H9 (cell line): ENCODE measurements at regions not wholly inside any gene's neighbourhood (a gene's known extent, or its start where the extent isn't known, plus 50 kb on each side); places are given as distances from the start of the nearest gene placed in this dataset.
A peak's percentile ranks its signal among the peaks of the same experiment; 100 is the strongest.

Experiments used
- DNase-seq: peaks from one replicate; pipeline ENCODE4 v3.0.0-alpha.2; 2017
- H2AFZ ChIP-seq: one replicate; pipeline ENCODE4 v1.6.1; 2013; ENCODE audit warnings: mild to moderate bottlenecking, low read length, control low read depth, moderate library complexity
- H2AK5ac ChIP-seq: 2 replicates; pipeline ENCODE4 v1.6.1; 2013; ENCODE audit warnings: low read length, control low read depth, mixed read lengths; ENCODE audit not compliant: insufficient read length
- H2BK120ac ChIP-seq: one replicate; pipeline ENCODE4 v1.6.1; 2013; ENCODE audit warnings: low read depth, mild to moderate bottlenecking, low read length, control low read depth, inconsistent platforms; ENCODE audit not compliant: poor library complexity, severe bottlenecking
- H2BK12ac ChIP-seq: 2 replicates; pipeline ENCODE4 v1.6.1; 2013; ENCODE audit warnings: low read length, control low read depth, mixed read lengths, low read depth; ENCODE audit not compliant: insufficient read length
- H2BK15ac ChIP-seq: 2 replicates; pipeline ENCODE4 v1.6.1; 2013; ENCODE audit warnings: low read depth, low read length, control low read depth
- H2BK20ac ChIP-seq: one replicate; pipeline ENCODE4 v1.6.1; 2013; ENCODE audit warnings: low read depth, mild to moderate bottlenecking, low read length, control low read depth, inconsistent platforms; ENCODE audit not compliant: poor library complexity, severe bottlenecking
- H2BK5ac ChIP-seq: 2 replicates; pipeline ENCODE4 v1.6.1; 2013; ENCODE audit warnings: low read length, control low read depth, mixed read lengths; ENCODE audit not compliant: insufficient read length
- H3K14ac ChIP-seq: 2 replicates; pipeline ENCODE4 v1.6.1; 2013; ENCODE audit warnings: low read length, control low read depth; ENCODE audit not compliant: insufficient read depth
- H3K18ac ChIP-seq: 2 replicates; pipeline ENCODE4 v1.6.1; 2013; ENCODE audit warnings: low read depth, mild to moderate bottlenecking, mixed read lengths, low read length, control low read depth; ENCODE audit not compliant: insufficient read length
- H3K23ac ChIP-seq: 2 replicates; pipeline ENCODE4 v1.6.1; 2013; ENCODE audit warnings: low read length, control low read depth, mixed read lengths, low read depth; ENCODE audit not compliant: insufficient read length
- H3K23me2 ChIP-seq: 2 replicates; pipeline ENCODE4 v1.6.1; 2013; ENCODE audit warnings: low read depth, mild to moderate bottlenecking, mixed read lengths, low read length, control low read depth; ENCODE audit not compliant: insufficient read length, poor library complexity, severe bottlenecking
- H3K27ac ChIP-seq: 2 replicates; pipeline ENCODE4 v1.5.1; 2013; ENCODE audit warnings: low read length, control low read depth, mixed read lengths, low read depth; ENCODE audit not compliant: insufficient read length
- H3K27me3 ChIP-seq: 2 replicates; pipeline ENCODE4 v1.6.1; 2013; ENCODE audit warnings: low read length, control low read depth, inconsistent platforms; ENCODE audit not compliant: insufficient read depth
- H3K4ac ChIP-seq: 2 replicates; pipeline ENCODE4 v1.6.1; 2013; ENCODE audit warnings: low read depth, mild to moderate bottlenecking, control low read depth, inconsistent platforms, low read length, moderate library complexity
- H3K4me1 ChIP-seq: 2 replicates; pipeline ENCODE4 v1.6.1; 2013; ENCODE audit warnings: low read length, control low read depth, inconsistent platforms; ENCODE audit not compliant: insufficient read depth
- H3K4me2 ChIP-seq: 2 replicates; pipeline ENCODE4 v1.6.1; 2013; ENCODE audit warnings: low read length, control low read depth, mixed read lengths; ENCODE audit not compliant: insufficient read length, insufficient read depth
- H3K56ac ChIP-seq: 2 replicates; pipeline ENCODE4 v1.6.1; 2013; ENCODE audit warnings: low read depth, mild to moderate bottlenecking, mixed read lengths, low read length, control low read depth; ENCODE audit not compliant: insufficient read length
- H3K79me1 ChIP-seq: 2 replicates; pipeline ENCODE4 v1.6.1; 2013; ENCODE audit warnings: low read depth, mild to moderate bottlenecking, moderate library complexity, low read length, control low read depth, inconsistent platforms; ENCODE audit not compliant: insufficient read depth, poor library complexity, severe bottlenecking
- H3K79me2 ChIP-seq: 2 replicates; pipeline ENCODE4 v1.6.1; 2013; ENCODE audit warnings: low read length, control low read depth, inconsistent platforms; ENCODE audit not compliant: insufficient read depth
- H3K9ac ChIP-seq: 2 replicates; pipeline ENCODE4 v1.6.1; 2013; ENCODE audit warnings: low read length, control low read depth, mixed read lengths; ENCODE audit not compliant: insufficient read length; ENCODE audit errors: extremely low read depth
- H3K9me3 ChIP-seq: one replicate; pipeline ENCODE4 v1.6.1; 2013; ENCODE audit warnings: low read depth, low read length, inconsistent platforms; ENCODE audit not compliant: control insufficient read depth
- H3T11ph ChIP-seq: one replicate; pipeline ENCODE4 v1.6.1; 2013; ENCODE audit warnings: mild to moderate bottlenecking, low read length, control low read depth, inconsistent platforms
- H4K20me1 ChIP-seq: one replicate; pipeline ENCODE4 v1.6.1; 2013; ENCODE audit not compliant: control insufficient read depth, insufficient read length, insufficient read depth
- H4K5ac ChIP-seq: 2 replicates; pipeline ENCODE4 v1.6.1; 2013; ENCODE audit warnings: low read depth, mild to moderate bottlenecking, mixed read lengths, low read length, control low read depth; ENCODE audit not compliant: insufficient read length
- H4K8ac ChIP-seq: replicated peaks from 2 replicates; pipeline ENCODE4 v1.6.1; 2013; ENCODE audit warnings: low read length, control low read depth, mixed read lengths, low read depth; ENCODE audit not compliant: insufficient read length
- H4K91ac ChIP-seq: 2 replicates; pipeline ENCODE4 v1.6.1; 2013; ENCODE audit warnings: low read depth, mild to moderate bottlenecking, moderate library complexity, mixed read lengths, low read length, control low read depth; ENCODE audit not compliant: insufficient read length
- H3K27ac Mint-ChIP-seq, 3 experiments: 2 replicates in 2 of 3; 3 replicates in 1 of 3; pipeline ENCODE4 v1.8.0; 2020 to 2021; ENCODE audit warnings: mixed read lengths in 3 of 3, mild to moderate bottlenecking in 1 of 3, moderate library complexity in 1 of 3
- H3K27me3 Mint-ChIP-seq: 2 replicates; pipeline ENCODE4 v1.8.0; 2021; ENCODE audit warnings: low read depth, mild to moderate bottlenecking, moderate library complexity, mixed read lengths
- H3K36me3 Mint-ChIP-seq, 3 experiments: 2 replicates in 2 of 3; 3 replicates in 1 of 3; pipeline ENCODE4 v1.8.0; 2020 to 2021; ENCODE audit warnings: low read depth in 3 of 3, mixed read lengths in 3 of 3; ENCODE audit not compliant: insufficient read depth in 1 of 3
- H3K4me1 Mint-ChIP-seq, 2 experiments: 2 replicates each; pipeline ENCODE4 v1.8.0; 2020; ENCODE audit warnings: mixed read lengths in 2 of 2
- H3K4me3 Mint-ChIP-seq, 2 experiments: 2 replicates in 1 of 2; 3 replicates in 1 of 2; pipeline ENCODE4 v1.8.0; 2020 to 2021; ENCODE audit warnings: mild to moderate bottlenecking in 2 of 2, mixed read lengths in 2 of 2, moderate library complexity in 1 of 2
- H3K9me3 Mint-ChIP-seq, 2 experiments: 2 replicates in 1 of 2; 3 replicates in 1 of 2; pipeline ENCODE4 v1.8.0; 2020; ENCODE audit warnings: mild to moderate bottlenecking in 2 of 2, mixed read lengths in 2 of 2, moderate library complexity in 1 of 2
- WGBS: extraction: QIAGEN DNeasy Blood & Tissue Kit; methylation state at CpG from one replicate; pipeline ENCODE4 v1.1.7; 2013; ENCODE audit warnings: missing lambda C conversion rate, low lambda C conversion rate, mixed read lengths; ENCODE audit not compliant: insufficient read length; ENCODE audit errors: extremely low coverage; 5-methylcytosine and 5-hydroxymethylcytosine counted together
- TF ChIP-seq, protein P1 (sequence below): fragments of 200-600 bp; sonication (generic); conservative IDR thresholded peaks from 3 replicates; pipeline ENCODE4 v1.8.0; 2021; ENCODE audit warnings: antibody characterized with exemption, mild to moderate bottlenecking

DNA sequence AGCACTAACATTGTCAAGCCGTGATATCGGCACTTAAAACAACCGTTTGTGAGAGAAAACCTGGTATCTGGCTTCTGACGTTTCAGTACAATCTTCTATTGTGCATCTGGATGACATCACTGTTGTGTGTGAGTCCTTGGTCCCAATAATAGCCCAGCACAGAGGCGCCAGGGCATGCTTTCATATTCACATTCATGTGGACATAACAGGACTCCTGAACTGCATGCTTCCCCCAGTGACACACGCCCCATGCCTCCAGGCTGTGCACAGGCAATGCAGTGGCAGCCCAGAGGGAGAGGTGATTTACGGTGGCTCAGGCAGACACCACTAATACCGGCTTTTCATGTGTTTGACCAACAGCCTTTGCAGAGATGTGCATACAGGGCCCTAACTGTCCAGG lies 58.1 kb downstream of the MRPL57 start:
- H3T11ph ChIP-seq: no peak overlapping the region
- H3K79me1 ChIP-seq: no peaks in the 10 kb centered on the region
- no peaks in the 10 kb centered on the region for H3K79me2 ChIP-seq
- no peak overlapping the region for H2BK20ac ChIP-seq
- H3K4ac ChIP-seq: no peak overlapping the region
- no peak for DNase-seq
- H3K23ac ChIP-seq: no peak overlapping the region
- H4K91ac ChIP-seq: no peak overlapping the region
- H2BK120ac ChIP-seq: no peak overlapping the region
- H2BK15ac ChIP-seq: no peak overlapping the region
- H3K23me2 ChIP-seq: no peaks in the 10 kb centered on the region
- Mint-ChIP-seq H3K27ac (peak overlapping the region in 1 of 3 experiments; percentile 52; a peak in 1 of 7 replicates), H3K27me3 (no peaks in the 10 kb centered on the region), H3K4me1 (peaks cover 4 to 13% of the 10 kb centered on the region in 2 experiments), H3K4me3 (no peak overlapping the region), H3K9me3 (peaks cover 0 to 6% of the 10 kb centered on the region in 2 experiments; a peak in 3 of 5 replicates), H3K36me3 (peaks cover 0 to 4% (median 0%) of the 10 kb centered on the region in 3 experiments; a peak in 2 of 7 replicates)
- no peak overlapping the region for H3K27ac ChIP-seq
- H3K18ac ChIP-seq: no peak overlapping the region
- no peak overlapping the region for H3K4me2 ChIP-seq
- no peak overlapping the region for H4K5ac ChIP-seq
- TF ChIP-seq, protein P1, sequence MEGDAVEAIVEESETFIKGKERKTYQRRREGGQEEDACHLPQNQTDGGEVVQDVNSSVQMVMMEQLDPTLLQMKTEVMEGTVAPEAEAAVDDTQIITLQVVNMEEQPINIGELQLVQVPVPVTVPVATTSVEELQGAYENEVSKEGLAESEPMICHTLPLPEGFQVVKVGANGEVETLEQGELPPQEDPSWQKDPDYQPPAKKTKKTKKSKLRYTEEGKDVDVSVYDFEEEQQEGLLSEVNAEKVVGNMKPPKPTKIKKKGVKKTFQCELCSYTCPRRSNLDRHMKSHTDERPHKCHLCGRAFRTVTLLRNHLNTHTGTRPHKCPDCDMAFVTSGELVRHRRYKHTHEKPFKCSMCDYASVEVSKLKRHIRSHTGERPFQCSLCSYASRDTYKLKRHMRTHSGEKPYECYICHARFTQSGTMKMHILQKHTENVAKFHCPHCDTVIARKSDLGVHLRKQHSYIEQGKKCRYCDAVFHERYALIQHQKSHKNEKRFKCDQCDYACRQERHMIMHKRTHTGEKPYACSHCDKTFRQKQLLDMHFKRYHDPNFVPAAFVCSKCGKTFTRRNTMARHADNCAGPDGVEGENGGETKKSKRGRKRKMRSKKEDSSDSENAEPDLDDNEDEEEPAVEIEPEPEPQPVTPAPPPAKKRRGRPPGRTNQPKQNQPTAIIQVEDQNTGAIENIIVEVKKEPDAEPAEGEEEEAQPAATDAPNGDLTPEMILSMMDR: no peak
- no peak overlapping the region for H3K9ac ChIP-seq
- no peak overlapping the region for H3K56ac ChIP-seq
- no peaks in the 10 kb centered on the region for H3K4me1 ChIP-seq
- H2AK5ac ChIP-seq: no peak overlapping the region
- no peaks in the 10 kb centered on the region for H3K27me3 ChIP-seq
- H3K9me3 ChIP-seq: no peaks in the 10 kb centered on the region
- no peak overlapping the region for H3K14ac ChIP-seq
- H2BK12ac ChIP-seq: no peak overlapping the region
- H4K8ac ChIP-seq: no peak overlapping the region
- whole genome bisulfite sequencing: no CpG with 5 or more reads among the region's 8 CpGs
- H4K20me1 ChIP-seq: no peaks in the 10 kb centered on the region
- no peak overlapping the region for H2AFZ ChIP-seq
- H2BK5ac ChIP-seq: no peak overlapping the region
